ENCODE measurements at regions not wholly inside any gene's neighbourhood (a gene's known extent, or its start where the extent isn't known, plus 50 kb on each side); places are given as distances from the start of the nearest gene placed in this dataset.

GRCh38 chr2:240339411-240340360 lies 95.8 kb upstream of the GPC1 start:
- TF ChIP-seq, protein P1, sequence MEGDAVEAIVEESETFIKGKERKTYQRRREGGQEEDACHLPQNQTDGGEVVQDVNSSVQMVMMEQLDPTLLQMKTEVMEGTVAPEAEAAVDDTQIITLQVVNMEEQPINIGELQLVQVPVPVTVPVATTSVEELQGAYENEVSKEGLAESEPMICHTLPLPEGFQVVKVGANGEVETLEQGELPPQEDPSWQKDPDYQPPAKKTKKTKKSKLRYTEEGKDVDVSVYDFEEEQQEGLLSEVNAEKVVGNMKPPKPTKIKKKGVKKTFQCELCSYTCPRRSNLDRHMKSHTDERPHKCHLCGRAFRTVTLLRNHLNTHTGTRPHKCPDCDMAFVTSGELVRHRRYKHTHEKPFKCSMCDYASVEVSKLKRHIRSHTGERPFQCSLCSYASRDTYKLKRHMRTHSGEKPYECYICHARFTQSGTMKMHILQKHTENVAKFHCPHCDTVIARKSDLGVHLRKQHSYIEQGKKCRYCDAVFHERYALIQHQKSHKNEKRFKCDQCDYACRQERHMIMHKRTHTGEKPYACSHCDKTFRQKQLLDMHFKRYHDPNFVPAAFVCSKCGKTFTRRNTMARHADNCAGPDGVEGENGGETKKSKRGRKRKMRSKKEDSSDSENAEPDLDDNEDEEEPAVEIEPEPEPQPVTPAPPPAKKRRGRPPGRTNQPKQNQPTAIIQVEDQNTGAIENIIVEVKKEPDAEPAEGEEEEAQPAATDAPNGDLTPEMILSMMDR (conservative IDR thresholded peaks at IDR 0.05; ENCODE audit: low read depth, low read length) = no peak
- TF ChIP-seq EZH2 (IDR thresholded peaks at IDR 0.05; ENCODE audit: borderline replicate concordance, low read depth, low read length, poor library complexity, severe bottlenecking) = no peak

Measured in A673 (cell line).